ENCODE measurements at regions not wholly inside any gene's neighbourhood (a gene's known extent, or its start where the extent isn't known, plus 50 kb on each side); places are given as distances from the start of the nearest gene placed in this dataset.

DNA sequence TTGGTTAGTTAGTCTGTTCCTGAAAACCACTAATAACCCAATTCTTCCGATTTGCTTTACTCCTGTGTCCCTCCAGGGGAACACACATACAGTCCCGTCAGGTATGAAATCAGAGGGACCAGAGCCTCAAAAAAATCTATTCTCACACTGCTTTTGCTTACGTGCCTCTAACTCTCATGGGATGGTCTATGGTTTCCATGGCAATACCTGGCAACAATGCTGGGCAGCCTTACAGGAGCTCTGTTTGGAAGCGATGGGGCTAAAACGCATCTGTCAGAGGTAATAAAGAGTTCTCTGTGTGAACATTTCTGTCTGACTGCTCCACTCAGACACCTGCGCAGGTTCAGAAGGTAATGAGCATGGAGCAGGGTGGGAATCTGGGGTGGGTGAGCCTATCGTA lies 376.2 kb downstream of the GXYLT1 start:
- TF ChIP-seq TAF1 (IDR thresholded peaks at IDR 0.05; ENCODE audit: low read depth, low read length) (no peak), POLR2AphosphoS5 (IDR thresholded peaks at IDR 0.05; ENCODE audit: low read depth, low read length) (no peak)
